Right kidney (tissue), 1 donor: ENCODE measurements at regions not wholly inside any gene's neighbourhood (a gene's known extent, or its start where the extent isn't known, plus 50 kb on each side); places are given as distances from the start of the nearest gene placed in this dataset.
"Not testable (repeated sequence)": the region's sequence is repeated elsewhere in the genome, so short reads cannot be mapped to it uniquely, and the experiment has no call there.

Source experiments
- DNase-seq: peaks from one replicate; pipeline ENCODE4 v3.0.0-alpha.2; 2016

GRCh38 chr11:87536565-87536964 lies 498.8 kb downstream of the TMEM135 start:
- DNase-seq: no peak

- DNase-seq: no peak
Observed at GRCh38 chr11:87536016-87536415, 498.3 kb downstream of the TMEM135 start.

GRCh38 chr11:87535513-87535912 lies 497.8 kb downstream of the TMEM135 start:
- DNase-seq: no peak

GRCh38 chr11:87531835-87532234 lies 494.1 kb downstream of the TMEM135 start:
- not testable (repeated sequence) for DNase-seq

- no peak for DNase-seq
Observed at GRCh38 chr11:87529486-87529885, 491.8 kb downstream of the TMEM135 start.

GRCh38 chr11:87528752-87529151 lies 491.0 kb downstream of the TMEM135 start:
- DNase-seq: no peak

GRCh38 chr11:87523276-87523675 lies 485.5 kb downstream of the TMEM135 start:
- DNase-seq: no peak

- no peak for DNase-seq
Observed at GRCh38 chr11:87518266-87518665, 480.5 kb downstream of the TMEM135 start.

- DNase-seq: no peak
Observed at GRCh38 chr11:87517351-87517750, 479.6 kb downstream of the TMEM135 start.

GRCh38 chr11:87507722-87508121 lies 470.0 kb downstream of the TMEM135 start:
- DNase-seq: not testable (repeated sequence)

- not testable (repeated sequence) for DNase-seq
Observed at GRCh38 chr11:87506946-87507345, 469.2 kb downstream of the TMEM135 start.

- DNase-seq: no peak
Observed at GRCh38 chr11:87501388-87501787, 463.7 kb downstream of the TMEM135 start.

- DNase-seq: not testable (repeated sequence)
Observed at GRCh38 chr11:87494936-87495335, 457.2 kb downstream of the TMEM135 start.

- not testable (repeated sequence) for DNase-seq
Observed at GRCh38 chr11:87494026-87494425, 456.3 kb downstream of the TMEM135 start.

- DNase-seq: no peak
Observed at GRCh38 chr11:87493516-87493915, 455.8 kb downstream of the TMEM135 start.

GRCh38 chr11:87491381-87491780 lies 453.6 kb downstream of the TMEM135 start:
- no peak for DNase-seq

- DNase-seq: no peak
Observed at GRCh38 chr11:87490671-87491070, 452.9 kb downstream of the TMEM135 start.

- DNase-seq: no peak
Observed at GRCh38 chr11:87484566-87484965, 446.8 kb downstream of the TMEM135 start.

- no peak for DNase-seq
Observed at GRCh38 chr11:87477321-87477720, 439.6 kb downstream of the TMEM135 start.

- no peak for DNase-seq
Observed at GRCh38 chr11:87473174-87473573, 435.4 kb downstream of the TMEM135 start.

GRCh38 chr11:87466223-87466622 lies 428.5 kb downstream of the TMEM135 start:
- no peak for DNase-seq

GRCh38 chr11:87465716-87466115 lies 428.0 kb downstream of the TMEM135 start:
- no peak for DNase-seq

GRCh38 chr11:87463486-87464102 lies 425.9 kb downstream of the TMEM135 start:
- no peak for DNase-seq

GRCh38 chr11:87462171-87462570 lies 424.4 kb downstream of the TMEM135 start:
- no peak for DNase-seq
